ENCODE measurements at regions not wholly inside any gene's neighbourhood (a gene's known extent, or its start where the extent isn't known, plus 50 kb on each side); places are given as distances from the start of the nearest gene placed in this dataset.

DNA sequence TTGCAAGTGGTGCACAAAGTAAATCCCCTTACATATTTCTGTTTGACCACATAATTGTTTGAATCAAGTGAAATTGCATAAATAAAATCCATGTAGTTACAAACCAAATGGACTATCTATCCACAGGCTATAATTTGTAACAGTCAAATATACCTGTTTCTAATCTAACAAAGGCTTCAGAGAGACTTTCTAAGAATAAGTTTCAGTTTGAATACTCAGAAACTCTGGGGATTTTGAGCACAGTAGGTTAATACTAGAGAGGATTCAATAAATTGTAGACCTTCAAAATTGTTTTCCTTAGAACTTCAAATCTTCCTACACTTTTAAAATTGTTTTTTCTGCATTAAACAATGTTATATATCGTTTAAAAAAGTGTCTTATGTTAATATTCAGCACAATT lies 1250.1 kb downstream of the NLGN4X start:
- H3K4me3 ChIP-seq (ENCODE audit: low read depth, low read length) = no peak overlapping the region
- no peak for DNase-seq
- Mint-ChIP-seq H3K27me3 (ENCODE audit: insufficient read depth, unreplicated experiment) (no peaks in the 10 kb centered on the region), H3K4me3 (ENCODE audit: unreplicated experiment) (no peak overlapping the region), H3K9me3 (ENCODE audit: unreplicated experiment) (no peaks in the 10 kb centered on the region), H3K27ac (ENCODE audit: unreplicated experiment) (no peak overlapping the region), H3K4me1 (ENCODE audit: low read depth, unreplicated experiment) (no peaks in the 10 kb centered on the region), H3K36me3 (ENCODE audit: insufficient read depth, unreplicated experiment) (no peaks in the 10 kb centered on the region)
- POLR2A ChIA-PET = no interaction called here
- CTCF ChIA-PET = no interaction called here
- H3K4me1 ChIP-seq = no peaks in the 10 kb centered on the region
- no TSS peak for BruUV-seq (replicated peaks)
- TF ChIP-seq, protein P1, sequence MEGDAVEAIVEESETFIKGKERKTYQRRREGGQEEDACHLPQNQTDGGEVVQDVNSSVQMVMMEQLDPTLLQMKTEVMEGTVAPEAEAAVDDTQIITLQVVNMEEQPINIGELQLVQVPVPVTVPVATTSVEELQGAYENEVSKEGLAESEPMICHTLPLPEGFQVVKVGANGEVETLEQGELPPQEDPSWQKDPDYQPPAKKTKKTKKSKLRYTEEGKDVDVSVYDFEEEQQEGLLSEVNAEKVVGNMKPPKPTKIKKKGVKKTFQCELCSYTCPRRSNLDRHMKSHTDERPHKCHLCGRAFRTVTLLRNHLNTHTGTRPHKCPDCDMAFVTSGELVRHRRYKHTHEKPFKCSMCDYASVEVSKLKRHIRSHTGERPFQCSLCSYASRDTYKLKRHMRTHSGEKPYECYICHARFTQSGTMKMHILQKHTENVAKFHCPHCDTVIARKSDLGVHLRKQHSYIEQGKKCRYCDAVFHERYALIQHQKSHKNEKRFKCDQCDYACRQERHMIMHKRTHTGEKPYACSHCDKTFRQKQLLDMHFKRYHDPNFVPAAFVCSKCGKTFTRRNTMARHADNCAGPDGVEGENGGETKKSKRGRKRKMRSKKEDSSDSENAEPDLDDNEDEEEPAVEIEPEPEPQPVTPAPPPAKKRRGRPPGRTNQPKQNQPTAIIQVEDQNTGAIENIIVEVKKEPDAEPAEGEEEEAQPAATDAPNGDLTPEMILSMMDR (IDR thresholded peaks at IDR 0.05; ENCODE audit: insufficient read depth in 1 of 2, low read depth in 1 of 2, low read length in 1 of 2, severe bottlenecking in 1 of 2, unreplicated experiment in 1 of 2) = no peak
- intact Hi-C loops (cut with micrococcal nuclease; ENCODE audit: unreplicated experiment) = no loop called here
- H3K27me3 ChIP-seq (replicated peaks; ENCODE audit: control insufficient read depth, insufficient read depth, low read length) = no peaks in the 10 kb centered on the region
- no peaks in the 10 kb centered on the region for H3K36me3 ChIP-seq (ENCODE audit: control insufficient read depth, insufficient read depth, low read length)
- H3K9me3 ChIP-seq = no peaks in the 10 kb centered on the region

DNA sequence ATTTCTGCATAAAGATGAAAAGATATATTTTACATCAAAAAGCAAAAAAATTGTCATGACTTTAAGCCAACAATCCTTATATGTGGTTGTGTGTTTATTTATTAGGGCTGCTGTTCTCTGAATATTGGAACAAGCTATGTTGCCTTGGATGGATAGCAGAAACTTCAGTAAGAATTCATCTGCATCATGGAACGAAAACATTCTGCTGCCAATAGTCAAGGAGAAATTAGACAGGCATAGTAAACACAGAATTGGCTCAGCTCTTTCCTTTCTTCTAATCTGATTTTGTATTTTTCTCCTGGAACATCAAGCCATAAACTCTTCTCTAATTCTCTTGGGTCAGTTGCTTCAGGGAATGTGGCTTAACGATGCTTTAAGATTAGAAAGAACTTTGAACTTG lies 1257.0 kb downstream of the NLGN4X start:
- Histone ChIP-seq H3K4me3 (ENCODE audit: low read depth, low read length) (no peak overlapping the region), H3K36me3 (ENCODE audit: control insufficient read depth, insufficient read depth, low read length) (no peaks in the 10 kb centered on the region), H3K9me3 (no peaks in the 10 kb centered on the region), H3K4me1 (no peaks in the 10 kb centered on the region), H3K27me3 (replicated peaks; ENCODE audit: control insufficient read depth, insufficient read depth, low read length) (no peaks in the 10 kb centered on the region)
- no TSS peak for BruUV-seq (replicated peaks)
- DNase-seq = no peak
- ChIA-PET POLR2A (interaction anchor here (0.8 kb wide), 1 partner anchor 21 kb away, joined by 4 read pairs; no protein-coding TSS in a partner anchor), CTCF (no interaction called here)
- Mint-ChIP-seq H3K27ac (ENCODE audit: unreplicated experiment) (no peak overlapping the region), H3K4me1 (ENCODE audit: low read depth, unreplicated experiment) (no peaks in the 10 kb centered on the region), H3K4me3 (ENCODE audit: unreplicated experiment) (no peak overlapping the region), H3K27me3 (ENCODE audit: insufficient read depth, unreplicated experiment) (no peaks in the 10 kb centered on the region), H3K9me3 (ENCODE audit: unreplicated experiment) (peaks cover 7% of the 10 kb centered on the region), H3K36me3 (ENCODE audit: insufficient read depth, unreplicated experiment) (no peaks in the 10 kb centered on the region)
- intact Hi-C loops (cut with micrococcal nuclease; ENCODE audit: unreplicated experiment) = no loop called here
- TF ChIP-seq, protein P1 (IDR thresholded peaks at IDR 0.05; ENCODE audit: insufficient read depth in 1 of 2, low read depth in 1 of 2, low read length in 1 of 2, severe bottlenecking in 1 of 2, unreplicated experiment in 1 of 2) = no peak

DNA sequence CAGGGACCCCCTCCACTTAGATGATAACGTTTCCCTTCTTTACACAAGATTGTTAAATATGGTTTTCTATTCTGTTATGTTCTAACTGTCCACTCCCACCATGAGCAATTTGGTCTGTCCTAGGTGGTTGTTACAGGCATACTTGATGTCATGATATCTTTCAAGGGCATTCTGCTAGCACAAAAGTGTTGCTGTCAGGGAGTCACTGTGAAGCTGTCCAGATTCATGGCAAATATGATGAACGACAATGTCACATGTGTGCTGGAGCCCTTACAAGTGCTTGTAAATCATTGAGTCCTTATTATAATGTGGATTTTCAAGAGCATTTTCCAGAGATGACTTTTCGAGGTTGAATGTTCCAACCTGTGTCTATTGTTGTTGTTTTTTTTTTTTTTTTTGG lies 1250.7 kb upstream of the PRKX start:
- no TSS peak for BruUV-seq (replicated peaks)
- H3K36me3 Mint-ChIP-seq (ENCODE audit: insufficient read depth, unreplicated experiment) = no peaks in the 10 kb centered on the region

More for the DNA sequence above, 1250.7 kb upstream of the PRKX start:
- TF ChIP-seq, protein P1 (IDR thresholded peaks at IDR 0.05; ENCODE audit: insufficient read depth in 1 of 2, low read depth in 1 of 2, low read length in 1 of 2, severe bottlenecking in 1 of 2, unreplicated experiment in 1 of 2) = no peak
- no peaks in the 10 kb centered on the region for H3K4me1 ChIP-seq
- intact Hi-C loops (cut with micrococcal nuclease; ENCODE audit: unreplicated experiment) = no loop called here
- Mint-ChIP-seq H3K4me1 (ENCODE audit: low read depth, unreplicated experiment) (no peaks in the 10 kb centered on the region), H3K4me3 (ENCODE audit: unreplicated experiment) (no peak overlapping the region), H3K9me3 (ENCODE audit: unreplicated experiment) (peaks cover 10% of the 10 kb centered on the region), H3K27me3 (ENCODE audit: insufficient read depth, unreplicated experiment) (no peaks in the 10 kb centered on the region), H3K27ac (ENCODE audit: unreplicated experiment) (no peak overlapping the region)
- ChIA-PET POLR2A (no interaction called here), CTCF (no interaction called here)
- H3K9me3 ChIP-seq = no peaks in the 10 kb centered on the region
- no peak overlapping the region for H3K4me3 ChIP-seq (ENCODE audit: low read depth, low read length)
- no peak for DNase-seq
- no peaks in the 10 kb centered on the region for H3K36me3 ChIP-seq (ENCODE audit: control insufficient read depth, insufficient read depth, low read length)
- H3K27me3 ChIP-seq (replicated peaks; ENCODE audit: control insufficient read depth, insufficient read depth, low read length) = no peaks in the 10 kb centered on the region
